ENCODE measurements at regions not wholly inside any gene's neighbourhood (a gene's known extent, or its start where the extent isn't known, plus 50 kb on each side); places are given as distances from the start of the nearest gene placed in this dataset.

- no peak for TF ChIP-seq CTCF (conservative IDR thresholded peaks at IDR 0.05)
- TF ChIP-seq ZFX (IDR thresholded peaks at IDR 0.05): no peak
These were observed 65.4 kb upstream of the NKX1-1 start for GRCh38 chr4:1471443-1472147.

Data from C4-2B (cell line).